IMR-90 (cell line): ENCODE measurements at regions not wholly inside any gene's neighbourhood (a gene's known extent, or its start where the extent isn't known, plus 50 kb on each side); places are given as distances from the start of the nearest gene placed in this dataset.

Source experiments
- ATAC-seq: fragments of 200-7000 bp; cut with Tn5 transposase; 2 replicates; pipeline ENCODE4 v1.9.1; 2020; ENCODE audit warnings: low read depth, mild to moderate bottlenecking, moderate library complexity
- BruUV-seq: library from RNA; stranded (reverse); fragments of 400-500 nt; replicated peaks from 2 replicates; lab custom pipeline; 2021; lab: Mats Ljungman, UMichigan
- CTCF ChIA-PET: fragments of 300-600 bp; formaldehyde crosslinking; extraction: SDS; loops from one replicate; lab custom pipeline; 2021; ENCODE audit warnings: antibody characterized with exemption; lab: Yijun Ruan, JAX
- POLR2A ChIA-PET: fragments of 300-600 bp; sonication (Branson Sonifier 250); formaldehyde crosslinking; loops from one replicate; lab custom pipeline; 2022; ENCODE audit warnings: antibody characterized with exemption; ENCODE audit not compliant: unreplicated experiment; lab: Charles Lee
- DNase-seq: peaks from one replicate; pipeline ENCODE4 v3.0.0; 2013
- H2AFZ ChIP-seq: replicated peaks from 2 replicates; pipeline ENCODE3; 2013; ENCODE audit warnings: low read length, mild to moderate bottlenecking; ENCODE audit not compliant: poor library complexity
- H2AK5ac ChIP-seq: 2 replicates; pipeline ENCODE4 v1.6.1; 2013; ENCODE audit warnings: low read depth, low read length, inconsistent platforms
- H2AK9ac ChIP-seq: replicated peaks from 2 replicates; pipeline ENCODE3; 2013; ENCODE audit warnings: mild to moderate bottlenecking, low read depth, low read length, moderate library complexity; ENCODE audit not compliant: poor library complexity
- H2BK120ac ChIP-seq: 2 replicates; pipeline ENCODE4 v1.6.1; 2013; ENCODE audit warnings: low read depth, low read length, inconsistent platforms
- H2BK15ac ChIP-seq: 3 replicates; pipeline ENCODE4 v1.6.1; 2013; ENCODE audit warnings: low read depth, low read length, inconsistent platforms
- H2BK20ac ChIP-seq: 2 replicates; pipeline ENCODE4 v1.6.1; 2013; ENCODE audit warnings: low read depth, mild to moderate bottlenecking, inconsistent platforms, low read length, moderate library complexity
- H2BK5ac ChIP-seq: 2 replicates; pipeline ENCODE4 v1.6.1; 2013; ENCODE audit warnings: mild to moderate bottlenecking, low read depth, low read length, inconsistent platforms; ENCODE audit not compliant: poor library complexity, severe bottlenecking
- H3K14ac ChIP-seq: replicated peaks from 2 replicates; pipeline ENCODE4 v1.6.1; 2013; ENCODE audit warnings: low read depth, low read length, inconsistent platforms
- H3K18ac ChIP-seq: 2 replicates; pipeline ENCODE4 v1.6.1; 2013; ENCODE audit warnings: low read depth, low read length, control low read depth
- H3K23ac ChIP-seq: 2 replicates; pipeline ENCODE4 v1.6.1; 2013; ENCODE audit warnings: low read depth, low read length, inconsistent platforms
- H3K27ac ChIP-seq: 2 replicates; pipeline ENCODE4 v1.5.1; 2013; ENCODE audit warnings: mild to moderate bottlenecking, control low read depth, low read length; ENCODE audit not compliant: insufficient read depth
- H3K27me3 ChIP-seq: 2 replicates; pipeline ENCODE4 v1.6.1; 2013; ENCODE audit warnings: low read length; ENCODE audit not compliant: control insufficient read depth, insufficient read depth
- H3K36me3 ChIP-seq: 2 replicates; pipeline ENCODE4 v1.6.1; 2013; ENCODE audit warnings: low read length, mixed read lengths; ENCODE audit not compliant: control insufficient read depth, insufficient read depth
- H3K4ac ChIP-seq: 2 replicates; pipeline ENCODE4 v1.6.1; 2013; ENCODE audit warnings: low read depth, low read length, inconsistent platforms
- H3K4me1 ChIP-seq: 2 replicates; pipeline ENCODE4 v1.6.1; 2013; ENCODE audit warnings: low read length, mixed read lengths; ENCODE audit not compliant: control insufficient read depth, insufficient read depth
- H3K4me2 ChIP-seq: 2 replicates; pipeline ENCODE4 v1.6.1; 2013; ENCODE audit warnings: low read depth, mild to moderate bottlenecking, control low read depth, low read length, moderate library complexity
- H3K4me3 ChIP-seq: 2 replicates; pipeline ENCODE4 v1.5.1; 2013; ENCODE audit warnings: low read depth, mild to moderate bottlenecking, control low read depth, low read length, moderate library complexity; ENCODE audit not compliant: insufficient read depth
- H3K56ac ChIP-seq: 2 replicates; pipeline ENCODE4 v1.6.1; 2013; ENCODE audit warnings: low read length, inconsistent platforms; ENCODE audit not compliant: insufficient read depth; ENCODE audit errors: extremely low read depth
- H3K79me1 ChIP-seq, 2 experiments: 2 replicates each; pipeline ENCODE4 v1.6.1; 2013; ENCODE audit warnings: low read length in 2 of 2, inconsistent platforms in 1 of 2, low read depth in 1 of 2
- H3K9ac ChIP-seq: 2 replicates; pipeline ENCODE4 v1.6.1; 2013; ENCODE audit warnings: low read depth, low read length, control low read depth
- H3K9me1 ChIP-seq: 2 replicates; pipeline ENCODE4 v1.6.1; 2013; ENCODE audit warnings: low read length, inconsistent platforms; ENCODE audit not compliant: insufficient read depth
- H3K9me3 ChIP-seq: 2 replicates; pipeline ENCODE4 v1.6.1; 2013; ENCODE audit warnings: low read length; ENCODE audit not compliant: control insufficient read depth, insufficient read depth
- H4K20me1 ChIP-seq: 2 replicates; pipeline ENCODE4 v1.6.1; 2013; ENCODE audit warnings: low read length, inconsistent platforms; ENCODE audit not compliant: insufficient read depth
- H4K5ac ChIP-seq: 2 replicates; pipeline ENCODE4 v1.6.1; 2013; ENCODE audit warnings: mild to moderate bottlenecking, low read depth, low read length, control low read depth
- H4K8ac ChIP-seq, 2 experiments: 2 replicates each; pipeline ENCODE4 v1.6.1; 2013; ENCODE audit warnings: low read depth in 2 of 2, low read length in 2 of 2, control low read depth in 1 of 2, inconsistent platforms in 1 of 2
- H4K91ac ChIP-seq: 2 replicates; pipeline ENCODE4 v1.6.1; 2013; ENCODE audit warnings: low read depth, low read length, inconsistent platforms; ENCODE audit not compliant: insufficient read depth
- CEBPB ChIP-seq: IDR thresholded peaks from 2 replicates; pipeline ENCODE4 v1.6.1; 2012; ENCODE audit warnings: low read depth, low read length, improper control_type of control experiment
- CHD1 ChIP-seq: IDR thresholded peaks from 2 replicates; pipeline ENCODE4 v1.6.1; 2012; ENCODE audit warnings: low read depth, low read length, improper control_type of control experiment
- CTCF ChIP-seq: conservative IDR thresholded peaks from 2 replicates; pipeline ENCODE4 v1.5.1; 2012; ENCODE audit warnings: mild to moderate bottlenecking, low read depth, low read length, improper control_type of control experiment
- ELK1 ChIP-seq: fragments of 150-350 bp; IDR thresholded peaks from 2 replicates; pipeline ENCODE4 v1.6.1; 2016; ENCODE audit warnings: low read depth, mild to moderate bottlenecking, low read length, moderate library complexity, borderline replicate concordance
- FOS ChIP-seq: fragments of 150-350 bp; IDR thresholded peaks from 2 replicates; pipeline ENCODE4 v1.6.1; 2016; ENCODE audit warnings: low read depth, low read length
- MAFK ChIP-seq: IDR thresholded peaks from 2 replicates; pipeline ENCODE4 v1.6.1; 2012; ENCODE audit warnings: low read depth, low read length, improper control_type of control experiment
- POLR2A ChIP-seq: IDR thresholded peaks from 2 replicates; pipeline ENCODE4 v1.6.1; 2012; ENCODE audit warnings: mild to moderate bottlenecking, low read depth, low read length
- RCOR1 ChIP-seq: IDR thresholded peaks from 2 replicates; pipeline ENCODE4 v1.6.1; 2012; ENCODE audit warnings: mild to moderate bottlenecking, low read length, improper control_type of control experiment; ENCODE audit not compliant: insufficient replicate concordance
- RFX5 ChIP-seq: IDR thresholded peaks from 2 replicates; pipeline ENCODE4 v1.8.0; 2012; ENCODE audit warnings: low read depth, mild to moderate bottlenecking, low read length, moderate library complexity
- SMC3 ChIP-seq: fragments of 150-350 bp; IDR thresholded peaks from 2 replicates; pipeline ENCODE4 v1.6.1; 2016; ENCODE audit warnings: low read depth, mild to moderate bottlenecking, antibody characterized with exemption, low read length, moderate library complexity
- USF2 ChIP-seq: fragments of 150-350 bp; IDR thresholded peaks from 2 replicates; pipeline ENCODE4 v1.6.1; 2017; ENCODE audit warnings: mild to moderate bottlenecking, antibody characterized with exemption, low read length, low read depth
- dilution Hi-C: fragments of 300-500 bp; cut with HindIII; formaldehyde crosslinking; loops from one replicate; pipeline ENCODE4 v1.14.3; 2018; ENCODE audit warnings: low sequenced_read_pairs; ENCODE audit not compliant: unreplicated experiment
- in situ Hi-C: fragments of 300-500 bp; cut with MboI; formaldehyde crosslinking; loops from 3 replicates; pipeline ENCODE4 v1.14.3; 2019; ENCODE audit warnings: low sequenced_read_pairs, inconsistent platforms, mixed read lengths
- intact Hi-C: fragments of 100-400 bp; cut with micrococcal nuclease; formaldehyde crosslinking; loops from 2 replicates; pipeline ENCODE4 v1.10.0; 2022

GRCh38 chr1:96926176-96926575 lies 204.6 kb downstream of the PTBP2 start:
- POLR2A ChIA-PET, result no interaction called here
- no peak overlapping the region for H3K4ac ChIP-seq
- BruUV-seq, result no TSS peak
- H4K5ac ChIP-seq, result no peak overlapping the region
- no peaks in the 10 kb centered on the region for H3K79me1 ChIP-seq
- H3K36me3 ChIP-seq, result no peaks in the 10 kb centered on the region
- no peaks in the 10 kb centered on the region for H3K27me3 ChIP-seq
- H3K56ac ChIP-seq, result no peak overlapping the region
- no peak overlapping the region for H3K4me2 ChIP-seq
- no peak overlapping the region for H2AK9ac ChIP-seq
- no peak overlapping the region for H3K14ac ChIP-seq
- no peak overlapping the region for H3K23ac ChIP-seq
- H2BK20ac ChIP-seq, result no peak overlapping the region
- no peak overlapping the region for H2BK120ac ChIP-seq
- peaks cover 3% of the 10 kb centered on the region for H3K4me1 ChIP-seq
- dilution Hi-C loops (no loop called here), in situ Hi-C loops (no loop called here), intact Hi-C loops (no loop called here)
- H2AFZ ChIP-seq, result no peak overlapping the region
- H3K9me3 ChIP-seq, result peaks cover 6% of the 10 kb centered on the region; the same call in 1 of the 2 replicates
- no peak for TF ChIP-seq RCOR1
- no peak for TF ChIP-seq CTCF
- TF ChIP-seq USF2, result no peak
- TF ChIP-seq MAFK, result no peak
- TF ChIP-seq RFX5, result no peak
- TF ChIP-seq CEBPB, result no peak
- TF ChIP-seq CHD1, result no peak
- no peak for TF ChIP-seq SMC3
- no peak for TF ChIP-seq FOS
- TF ChIP-seq POLR2A, result no peak
- no peak for TF ChIP-seq ELK1
- H2BK5ac ChIP-seq, result no peak overlapping the region
- no peak overlapping the region for H2AK5ac ChIP-seq
- CTCF ChIA-PET, result no interaction called here
- no peak overlapping the region for H3K4me3 ChIP-seq
- ATAC-seq, result no peak
- no peak overlapping the region for H4K91ac ChIP-seq
- H3K9ac ChIP-seq, result no peak overlapping the region
- no peak for DNase-seq
- no peak overlapping the region for H3K27ac ChIP-seq
- no peaks in the 10 kb centered on the region for H4K20me1 ChIP-seq
- 0 out of 2 replicates have a peak, but pooled peaks cover 2% of the 10 kb centered on the region for H3K9me1 ChIP-seq
- H4K8ac ChIP-seq, result no peak overlapping the region
- H3K18ac ChIP-seq, result no peak overlapping the region
- H2BK15ac ChIP-seq, result no peak overlapping the region
